Upper lobe of right lung (tissue), 1 donor: ENCODE measurements at regions not wholly inside any gene's neighbourhood (a gene's known extent, or its start where the extent isn't known, plus 50 kb on each side); places are given as distances from the start of the nearest gene placed in this dataset.
"Not testable (repeated sequence)": the region's sequence is repeated elsewhere in the genome, so short reads cannot be mapped to it uniquely, and the experiment has no call there.

Experiments used
- ATAC-seq: fragments of 200-7000 bp; cut with Tn5 transposase; one replicate; pipeline ENCODE4 v1.9.1; 2020; ENCODE audit warnings: mild to moderate bottlenecking, moderate library complexity
- DNase-seq: peaks from one replicate; pipeline ENCODE4 v3.0.0-alpha.2; 2020
- H3K27ac ChIP-seq: fragments of 200-600 bp; one replicate; pipeline ENCODE4 v1.8.0; 2022
- H3K27me3 ChIP-seq: fragments of 200-600 bp; one replicate; pipeline ENCODE4 v1.8.0; 2022; ENCODE audit warnings: mild to moderate bottlenecking
- H3K36me3 ChIP-seq: fragments of 200-600 bp; one replicate; pipeline ENCODE4 v1.8.0; 2022
- H3K4me1 ChIP-seq: fragments of 200-600 bp; one replicate; pipeline ENCODE4 v1.8.0; 2022
- H3K4me3 ChIP-seq: fragments of 200-600 bp; one replicate; pipeline ENCODE4 v1.8.0; 2022; ENCODE audit warnings: mild to moderate bottlenecking
- H3K9me3 ChIP-seq: fragments of 200-600 bp; one replicate; pipeline ENCODE4 v1.8.0; 2022
- intact Hi-C: fragments of 100-400 bp; cut with DNase I; formaldehyde crosslinking; loops from one replicate; pipeline ENCODE4 v1.11.0; 2022
- TF ChIP-seq, protein P1 (sequence below): fragments of 200-600 bp; IDR thresholded peaks from one replicate; pipeline ENCODE4 v1.8.0; 2022; ENCODE audit warnings: antibody characterized with exemption
- donor health status: DM: no; HTN: yes; CAD: no; lungs with severe emphysema.

DNA sequence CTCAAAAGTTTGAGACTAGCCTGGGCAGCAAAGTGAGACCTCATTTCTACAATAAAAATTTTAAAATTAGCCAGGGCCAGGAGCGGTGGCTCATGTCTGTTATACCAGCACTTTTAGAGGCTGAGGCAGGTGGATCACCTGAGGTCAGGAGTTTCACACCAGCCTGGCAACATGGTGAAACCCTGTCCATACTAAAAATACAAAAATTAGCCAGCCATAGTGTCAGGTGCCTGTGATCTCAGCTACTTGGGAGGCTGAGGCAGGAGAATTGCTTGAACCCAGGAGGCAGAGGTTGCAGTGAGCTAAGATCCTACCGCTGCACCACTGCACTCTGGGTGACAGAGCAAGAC, 85.1 kb upstream of the MAP4 start:
- DNase-seq, ATAC-seq, H3K27ac ChIP-seq, H3K36me3 ChIP-seq, H3K9me3 ChIP-seq, intact Hi-C loops, H3K27me3 ChIP-seq, H3K4me1 ChIP-seq, H3K4me3 ChIP-seq: not testable (repeated sequence)

DNA sequence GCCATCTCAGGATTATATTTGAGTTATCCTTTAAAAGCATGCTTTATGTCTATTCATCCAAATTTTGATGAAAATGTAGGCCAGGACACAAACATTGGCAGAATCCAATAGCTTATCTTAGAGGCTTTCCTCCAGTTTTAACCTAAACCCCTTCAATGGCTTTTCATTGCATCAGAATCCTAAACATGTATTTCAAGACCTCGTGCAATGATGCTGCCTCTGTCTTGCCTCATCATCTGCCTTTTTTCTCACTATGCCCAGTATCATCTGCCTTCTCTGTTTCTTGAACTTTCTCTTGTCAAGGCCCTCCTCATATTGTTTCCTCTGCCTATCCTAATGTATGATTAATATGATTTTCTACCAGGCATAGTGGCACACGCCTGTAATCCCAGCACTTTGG, 76.1 kb upstream of the MAP4 start:
- H3K4me1 ChIP-seq, result peaks cover 6% of the 10 kb centered on the region
- ATAC-seq (no peak), DNase-seq (no peak)
- H3K4me3 ChIP-seq, result no peak overlapping the region
- TF ChIP-seq, protein P1, sequence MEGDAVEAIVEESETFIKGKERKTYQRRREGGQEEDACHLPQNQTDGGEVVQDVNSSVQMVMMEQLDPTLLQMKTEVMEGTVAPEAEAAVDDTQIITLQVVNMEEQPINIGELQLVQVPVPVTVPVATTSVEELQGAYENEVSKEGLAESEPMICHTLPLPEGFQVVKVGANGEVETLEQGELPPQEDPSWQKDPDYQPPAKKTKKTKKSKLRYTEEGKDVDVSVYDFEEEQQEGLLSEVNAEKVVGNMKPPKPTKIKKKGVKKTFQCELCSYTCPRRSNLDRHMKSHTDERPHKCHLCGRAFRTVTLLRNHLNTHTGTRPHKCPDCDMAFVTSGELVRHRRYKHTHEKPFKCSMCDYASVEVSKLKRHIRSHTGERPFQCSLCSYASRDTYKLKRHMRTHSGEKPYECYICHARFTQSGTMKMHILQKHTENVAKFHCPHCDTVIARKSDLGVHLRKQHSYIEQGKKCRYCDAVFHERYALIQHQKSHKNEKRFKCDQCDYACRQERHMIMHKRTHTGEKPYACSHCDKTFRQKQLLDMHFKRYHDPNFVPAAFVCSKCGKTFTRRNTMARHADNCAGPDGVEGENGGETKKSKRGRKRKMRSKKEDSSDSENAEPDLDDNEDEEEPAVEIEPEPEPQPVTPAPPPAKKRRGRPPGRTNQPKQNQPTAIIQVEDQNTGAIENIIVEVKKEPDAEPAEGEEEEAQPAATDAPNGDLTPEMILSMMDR, result no peak
- no peak overlapping the region for H3K27ac ChIP-seq
- H3K27me3 ChIP-seq, result no peaks in the 10 kb centered on the region
- no peaks in the 10 kb centered on the region for H3K9me3 ChIP-seq
- H3K36me3 ChIP-seq, result no peaks in the 10 kb centered on the region
- intact Hi-C loops, result no loop called here

DNA sequence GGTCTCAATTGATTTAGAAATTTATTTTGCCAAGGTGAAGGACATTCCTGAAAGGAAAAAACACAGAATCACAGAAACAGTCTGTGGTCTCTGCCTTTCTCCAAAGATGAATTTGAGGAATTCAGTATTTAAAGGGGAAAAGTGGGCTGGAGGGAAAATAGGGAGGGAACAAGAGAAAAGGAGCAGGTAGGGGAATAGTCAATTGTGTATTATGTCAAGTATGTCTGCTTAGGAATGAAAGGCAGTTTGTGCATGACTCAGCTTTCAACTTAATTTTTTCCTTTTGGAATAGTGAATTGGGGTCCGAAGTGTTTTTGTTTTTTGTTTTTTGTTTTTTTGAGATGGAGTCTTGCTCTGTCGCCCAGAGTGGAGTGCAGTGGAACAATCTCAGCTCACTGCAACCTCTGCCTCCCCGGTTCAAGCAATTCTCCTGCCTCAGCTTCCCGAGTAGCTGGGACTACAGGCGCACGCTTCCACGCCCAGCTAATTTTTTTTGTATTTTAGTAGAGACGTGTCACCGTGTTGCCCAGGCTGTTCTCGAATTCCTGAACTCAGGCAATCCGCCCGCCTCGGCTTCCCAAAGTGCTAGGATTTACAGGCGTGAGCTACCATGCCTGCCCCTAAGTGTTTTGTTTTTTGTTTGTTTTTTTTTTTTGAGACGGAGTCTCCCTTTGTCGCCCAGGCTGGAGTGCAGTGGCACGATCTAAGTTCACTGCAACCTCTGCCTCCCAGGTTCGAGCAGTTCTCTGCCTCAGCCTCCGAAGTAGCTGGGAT, 74.1 kb upstream of the MAP4 start:
- no peak overlapping the region for H3K27ac ChIP-seq
- H3K4me3 ChIP-seq, result no peak overlapping the region
- peaks cover 24% of the 10 kb centered on the region for H3K4me1 ChIP-seq
- H3K27me3 ChIP-seq, result no peaks in the 10 kb centered on the region
- DNase-seq (no peak), ATAC-seq (no peak)
- TF ChIP-seq, protein P1, result no peak
- no peaks in the 10 kb centered on the region for H3K36me3 ChIP-seq
- intact Hi-C loops, result no loop called here
- H3K9me3 ChIP-seq, result no peaks in the 10 kb centered on the region

DNA sequence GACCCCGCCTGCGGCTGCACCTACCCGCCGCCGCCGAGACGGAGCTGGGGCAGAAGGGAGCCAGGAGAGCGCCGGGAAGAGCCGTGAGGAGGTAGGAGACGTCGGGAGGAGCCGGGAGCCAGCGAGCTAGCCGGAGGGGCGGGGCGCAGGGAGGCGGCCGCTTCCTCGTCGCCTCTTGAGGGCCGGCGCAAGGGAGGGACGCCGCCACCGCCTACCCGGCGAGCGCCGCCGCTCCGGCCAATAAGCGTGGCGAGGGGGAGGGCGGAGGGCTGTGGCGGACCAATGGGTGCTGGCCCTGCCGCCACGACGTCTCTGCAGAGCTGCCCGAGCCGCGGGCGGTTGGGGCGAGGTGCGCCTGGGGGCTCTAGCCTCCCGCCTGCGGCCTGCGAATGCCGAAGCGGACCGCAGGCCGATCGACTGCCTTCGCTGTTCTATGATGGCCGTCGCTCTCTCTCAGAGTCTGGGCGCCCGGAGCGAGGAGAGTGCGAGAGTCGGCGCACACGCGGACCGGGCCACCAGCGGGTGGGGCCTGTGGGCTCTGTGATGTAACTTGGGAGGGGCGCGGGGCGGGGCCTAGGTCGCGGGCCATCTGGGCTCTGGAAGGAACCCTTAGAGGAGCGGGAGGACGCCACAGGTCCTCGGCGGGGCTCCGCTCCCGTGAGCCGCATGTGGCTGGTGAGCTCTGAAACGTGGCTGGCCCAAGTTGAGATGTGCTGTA, 72.7 kb upstream of the MAP4 start:
- Histone ChIP-seq H3K36me3 (no peaks in the 10 kb centered on the region), H3K4me3 (peak overlapping the region; percentile 90), H3K27ac (peak overlapping the region; percentile 98), H3K27me3 (no peaks in the 10 kb centered on the region), H3K9me3 (no peaks in the 10 kb centered on the region), H3K4me1 (peaks cover 33% of the 10 kb centered on the region)
- TF ChIP-seq, protein P1, result peak; percentile 18
- ATAC-seq, result peak; percentile 97
- intact Hi-C loops, result no loop called here
- DNase-seq, result peak; percentile 99

DNA sequence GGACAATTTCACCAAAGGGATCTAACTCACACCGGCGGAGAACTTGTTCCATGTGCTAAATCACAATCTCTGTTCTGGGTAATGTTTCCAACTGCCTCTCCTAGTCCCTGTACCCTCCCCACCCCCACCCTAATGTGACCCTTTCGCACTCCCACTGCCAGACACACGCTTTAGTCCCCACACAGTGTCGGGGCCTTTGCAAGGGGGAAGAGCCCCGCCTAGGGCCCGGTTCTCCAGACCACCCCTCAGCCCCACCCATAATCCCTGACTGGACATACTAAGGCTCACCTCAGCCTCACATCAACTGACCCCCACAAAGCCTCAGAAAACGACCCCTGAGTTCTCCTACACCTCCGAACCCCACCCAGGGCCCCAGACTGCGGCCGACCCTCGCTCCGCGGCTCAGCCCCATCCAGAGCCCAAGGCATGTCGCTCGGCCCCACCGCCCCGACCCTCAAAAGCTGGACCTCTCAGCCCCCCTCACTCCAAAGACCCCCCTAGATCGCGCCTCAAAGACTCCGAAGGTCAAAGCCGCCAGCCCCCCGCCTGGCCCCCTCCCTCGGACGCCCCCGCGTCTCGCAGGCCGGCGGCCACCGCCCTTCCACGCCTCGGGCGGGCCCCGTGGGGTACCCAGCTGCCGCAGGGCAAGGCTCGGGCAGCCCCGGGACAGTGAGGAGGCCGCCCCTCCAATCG, 72.0 kb upstream of the MAP4 start:
- Histone ChIP-seq H3K27me3 (no peaks in the 10 kb centered on the region), H3K4me3 (peak overlapping the region; percentile 90), H3K36me3 (no peaks in the 10 kb centered on the region), H3K9me3 (no peaks in the 10 kb centered on the region), H3K27ac (peak overlapping the region; percentile 98), H3K4me1 (peaks cover 33% of the 10 kb centered on the region)
- intact Hi-C loops, result no loop called here
- TF ChIP-seq, protein P1, result no peak
- DNase-seq (no peak), ATAC-seq (peak; percentile 0)

DNA sequence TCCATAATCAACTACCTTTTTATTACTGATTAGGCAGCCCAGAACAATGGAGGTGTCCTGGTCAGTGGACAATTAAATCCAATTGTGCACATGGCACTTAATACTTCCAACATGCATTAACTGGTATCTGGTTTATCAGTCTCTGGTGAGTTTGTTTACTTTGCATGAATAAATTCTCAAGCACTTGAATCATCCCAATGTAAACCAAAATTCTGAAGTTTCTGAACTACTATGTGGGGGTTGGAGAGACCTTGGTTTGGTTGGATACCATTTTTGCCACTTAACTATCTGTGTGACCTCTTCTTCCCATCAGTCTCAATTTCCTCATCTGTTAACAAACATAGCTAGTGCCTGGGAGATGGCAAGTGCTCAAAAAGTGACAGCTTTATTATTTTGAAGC, 70.5 kb upstream of the MAP4 start:
- ATAC-seq (no peak), DNase-seq (no peak)
- H3K36me3 ChIP-seq, result no peaks in the 10 kb centered on the region
- H3K9me3 ChIP-seq, result no peaks in the 10 kb centered on the region
- peaks cover 33% of the 10 kb centered on the region for H3K4me1 ChIP-seq
- peak overlapping the region; percentile 72 for H3K27ac ChIP-seq
- peak overlapping the region; percentile 90 for H3K4me3 ChIP-seq
- TF ChIP-seq, protein P1, result no peak
- H3K27me3 ChIP-seq, result no peaks in the 10 kb centered on the region
- intact Hi-C loops, result no loop called here
